ELF-1 (cell line): ENCODE measurements at regions not wholly inside any gene's neighbourhood (a gene's known extent, or its start where the extent isn't known, plus 50 kb on each side); places are given as distances from the start of the nearest gene placed in this dataset.

Experiments
- DNase-seq: peaks from one replicate; pipeline ENCODE4 v3.0.0-alpha.2; 2016; ENCODE audit warnings: low read depth, low spot score

DNA sequence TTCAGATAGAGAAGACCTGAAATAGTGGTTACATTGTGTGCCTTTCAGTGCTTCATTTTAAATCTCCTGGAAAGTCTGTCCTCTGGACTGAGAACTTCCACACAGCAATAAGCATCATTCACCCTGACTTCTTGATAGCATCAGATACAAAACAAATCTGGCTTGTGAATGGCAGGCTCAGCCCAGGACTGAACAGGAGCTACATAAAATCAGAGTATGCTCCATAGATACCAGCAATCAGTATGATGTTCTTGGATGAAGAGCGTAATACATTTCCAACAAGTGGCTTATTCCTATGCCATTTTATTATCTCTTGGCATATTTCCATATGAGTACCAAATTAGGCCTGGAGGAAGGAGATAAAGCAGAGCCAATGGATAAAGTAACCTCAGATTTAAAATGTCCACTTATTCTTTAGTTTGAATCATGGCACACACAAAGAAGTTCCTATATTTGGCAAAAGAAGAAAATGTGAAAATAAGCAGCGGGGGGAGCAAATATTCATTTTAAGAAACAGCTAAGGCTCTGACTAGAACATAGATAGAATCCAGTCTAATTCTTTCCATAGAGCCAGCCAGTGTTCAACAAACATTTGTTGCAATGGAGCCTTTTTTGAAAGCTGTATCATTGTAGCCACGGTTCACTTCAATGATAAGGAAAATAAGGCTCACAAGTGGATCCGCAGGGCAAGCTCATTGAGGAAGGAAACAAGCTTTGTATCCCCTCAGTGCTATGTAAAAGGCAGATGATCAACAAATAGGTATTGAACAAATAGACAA is 230.8 kb upstream of the CHAC2 start:
- no peak for DNase-seq

DNA sequence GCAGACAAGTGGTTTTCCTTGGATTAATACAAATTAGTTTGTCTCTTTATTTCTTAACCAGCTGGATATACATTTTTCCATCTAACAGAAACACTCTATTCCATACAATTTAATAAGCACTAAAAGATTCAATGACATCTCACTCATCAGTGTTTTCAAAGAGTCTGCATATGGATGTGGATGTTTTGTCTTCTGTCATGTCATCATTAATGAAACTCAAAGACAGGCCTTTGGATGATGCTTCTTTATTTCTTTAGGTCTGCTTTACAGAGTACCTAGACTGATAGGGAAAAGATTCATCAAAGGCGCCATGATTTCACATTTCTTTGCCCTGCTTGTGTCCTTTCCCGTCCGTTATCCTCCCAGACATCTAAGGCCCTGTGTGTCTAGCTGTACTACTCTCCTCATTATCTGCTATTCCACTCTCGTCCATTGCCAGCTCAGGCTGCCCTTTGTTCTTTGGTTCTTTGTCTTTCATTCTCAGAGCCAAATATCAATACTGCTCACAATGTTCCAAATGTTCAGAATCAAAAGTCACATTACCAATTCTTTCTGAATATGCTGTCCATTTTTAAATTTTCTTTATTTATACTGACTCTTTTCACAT is 232.3 kb upstream of the CHAC2 start:
- DNase-seq, result no peak

DNA sequence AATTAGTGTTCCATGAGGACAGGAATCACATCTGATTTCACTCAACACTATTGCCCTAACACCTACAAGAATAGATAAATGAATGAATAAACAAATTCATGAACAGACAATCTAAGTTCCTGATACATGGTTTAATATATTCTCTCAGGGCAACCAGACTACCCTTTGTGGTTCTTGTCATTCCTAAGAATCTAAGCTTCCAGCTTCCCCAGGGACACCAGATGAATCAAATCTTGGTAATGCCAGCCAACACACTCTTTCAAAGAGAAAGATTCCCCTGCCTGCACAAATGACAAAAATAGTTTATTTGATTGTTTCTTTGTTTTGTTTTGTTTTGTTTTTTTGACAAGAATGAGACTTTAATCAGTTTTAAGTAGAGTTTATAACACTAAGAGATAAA is 237.5 kb upstream of the CHAC2 start:
- no peak for DNase-seq

DNA sequence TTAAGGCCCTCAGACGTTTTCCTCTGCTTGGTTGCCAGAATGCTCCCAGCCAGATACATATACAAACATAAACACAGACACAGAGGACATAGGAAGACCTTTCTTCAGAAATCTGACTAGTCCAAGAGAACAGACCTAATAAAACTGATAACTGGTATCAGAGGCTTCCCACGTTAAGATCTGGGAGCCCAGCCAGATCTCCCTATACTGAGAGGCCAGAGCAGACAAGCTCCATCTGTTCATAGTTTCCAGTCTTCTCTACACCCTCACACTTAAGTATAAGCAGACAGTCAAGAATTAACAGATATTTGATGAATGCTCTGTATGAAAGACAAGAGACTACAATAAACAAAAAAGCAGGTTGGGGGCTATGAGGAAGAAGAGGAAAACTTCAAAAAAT is 240.5 kb upstream of the CHAC2 start:
- DNase-seq, result peak; percentile 10

DNA sequence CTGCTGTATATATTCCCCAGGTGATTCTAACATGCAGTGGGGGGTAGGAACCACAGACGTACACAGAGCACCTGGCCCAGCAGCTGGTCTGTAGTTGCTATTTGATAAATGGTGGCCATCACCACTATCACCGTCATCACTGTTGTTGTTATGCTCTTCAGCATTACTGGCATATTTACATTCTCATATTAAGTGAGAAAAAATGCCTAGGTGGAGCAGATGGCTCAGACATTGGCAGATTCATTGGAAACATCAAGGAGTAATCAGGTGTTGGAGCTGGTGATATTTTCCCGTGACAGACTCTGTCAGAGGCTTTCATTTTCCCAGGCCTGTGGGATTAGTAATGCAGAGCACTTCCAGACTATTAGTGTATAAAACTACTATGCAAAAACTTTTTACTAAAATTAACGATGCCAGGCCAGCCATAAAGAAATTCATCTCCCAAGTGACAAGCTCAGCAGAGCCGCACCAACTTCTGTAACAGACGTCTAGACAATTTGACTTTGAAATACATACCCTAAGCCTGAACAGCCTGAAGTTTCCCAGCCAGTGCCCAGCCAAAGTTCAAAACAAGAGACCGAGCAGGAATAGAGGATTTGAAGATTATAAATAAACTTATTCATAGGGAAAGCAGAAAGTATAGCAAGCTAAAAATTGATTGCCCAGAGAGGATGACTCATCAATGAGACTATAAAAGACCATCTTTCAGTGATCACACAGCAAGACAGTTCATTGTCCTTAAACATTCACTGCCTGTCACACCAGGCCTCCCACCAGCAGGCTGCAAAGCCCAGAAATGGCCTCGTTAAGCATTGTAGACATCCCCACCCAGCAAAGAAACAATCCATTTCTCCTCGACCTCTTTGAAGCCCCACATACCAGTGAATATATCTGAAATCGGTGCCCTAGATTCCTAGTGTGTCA is 247.4 kb upstream of the CHAC2 start:
- peak; percentile 24 for DNase-seq

DNA sequence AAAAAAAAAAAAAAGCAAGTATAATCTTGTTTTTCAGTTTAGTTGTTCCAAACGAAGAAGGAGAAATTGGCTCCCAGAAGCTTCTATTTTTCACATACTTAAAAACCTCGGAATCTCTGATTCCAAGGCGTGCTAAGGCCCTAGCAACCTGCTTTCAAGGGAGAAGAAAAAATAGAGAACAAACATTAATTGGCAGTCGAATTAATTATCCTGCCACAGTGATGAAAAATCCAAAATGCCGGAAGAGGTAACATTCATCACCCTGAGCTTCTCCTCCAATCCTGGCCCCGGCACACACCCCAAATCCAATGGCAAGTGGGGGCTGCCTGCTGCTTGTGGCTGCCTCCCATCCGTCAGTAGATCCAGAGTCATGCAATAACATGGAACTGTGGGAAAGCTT is 250.2 kb upstream of the CHAC2 start:
- no peak for DNase-seq

DNA sequence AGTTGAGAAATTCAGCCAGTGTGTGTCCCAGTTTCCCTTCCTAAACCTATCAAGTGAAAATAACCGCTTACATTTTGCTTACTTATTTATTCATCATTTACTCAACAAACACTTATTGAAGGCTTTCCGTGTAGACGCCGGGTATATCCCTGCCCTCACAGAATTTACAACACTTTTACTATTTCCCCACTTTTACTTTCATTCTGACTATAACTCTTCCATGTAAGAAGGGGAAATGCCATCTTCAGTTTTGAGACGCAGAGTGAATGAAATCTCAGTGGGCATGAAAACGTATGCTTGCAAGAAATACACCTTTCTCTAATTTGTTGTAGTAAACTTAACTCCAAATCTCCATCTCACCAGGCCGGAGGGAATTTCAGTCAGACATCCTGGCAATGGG is 251.0 kb upstream of the CHAC2 start:
- no peak for DNase-seq

DNA sequence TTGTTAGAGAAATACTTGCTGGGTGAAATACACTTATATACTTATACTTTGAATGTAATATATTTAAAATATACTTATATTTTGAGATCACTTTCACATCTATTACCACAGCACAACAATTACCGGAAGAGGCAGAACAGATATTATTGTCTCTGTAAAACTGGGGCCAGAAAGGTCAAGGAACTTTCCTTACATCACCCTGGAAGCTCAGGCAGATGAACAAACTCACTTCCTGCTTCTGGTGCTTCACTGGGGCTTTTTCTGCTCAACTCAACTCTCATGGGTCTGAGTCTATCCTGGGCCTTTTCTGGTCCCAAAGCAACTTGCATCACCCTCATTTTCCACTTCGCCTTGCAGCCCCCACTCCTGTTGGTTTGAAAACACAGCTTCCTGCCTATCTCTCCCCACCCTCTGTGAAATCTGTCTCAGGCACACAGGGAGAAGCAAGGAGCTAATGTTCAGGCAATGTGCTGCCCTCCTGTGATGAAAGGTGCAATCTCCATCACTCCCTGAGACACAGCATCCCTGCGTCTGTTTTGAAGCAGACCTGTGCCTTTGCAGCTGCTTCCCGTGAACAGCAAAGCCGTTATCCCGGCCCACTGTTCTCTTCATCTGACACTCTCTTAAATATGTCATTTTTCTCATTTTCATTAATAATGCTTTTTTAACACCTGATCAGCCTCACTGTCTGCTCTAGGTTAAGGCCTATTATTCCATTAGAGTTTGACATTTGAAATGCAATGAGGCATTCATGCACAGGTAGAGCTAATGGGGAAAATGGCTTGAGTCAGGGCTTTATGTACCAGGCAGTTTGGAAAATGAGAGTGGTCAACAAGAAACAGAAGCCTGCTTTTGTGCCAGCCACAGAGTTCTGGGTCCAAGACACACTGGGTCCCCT is 251.9 kb upstream of the CHAC2 start:
- peak; percentile 22 for DNase-seq

DNA sequence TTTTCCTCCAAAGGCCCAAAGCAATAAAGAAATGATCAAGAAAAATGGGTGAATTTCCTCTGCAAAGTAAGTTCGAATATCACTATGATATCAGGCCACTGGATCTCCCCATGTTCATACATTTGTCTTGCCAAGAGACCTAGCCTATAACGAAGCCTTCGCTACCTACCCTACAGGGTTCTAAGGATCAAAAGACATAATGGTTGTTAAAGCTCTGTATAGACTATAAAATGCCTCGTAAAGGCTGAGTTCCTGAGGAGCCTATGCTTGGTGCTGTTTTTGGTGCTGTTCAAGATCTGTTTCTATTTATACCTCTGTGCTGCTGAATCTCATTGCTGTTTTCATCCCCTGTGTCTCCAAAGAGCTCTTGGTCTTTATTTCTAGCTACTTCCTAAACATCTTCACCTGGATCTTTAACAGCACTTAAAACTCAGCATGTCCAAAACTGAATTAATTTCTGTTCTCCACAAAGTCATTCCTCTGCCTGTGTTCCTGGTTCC is 254.4 kb upstream of the CHAC2 start:
- no peak for DNase-seq

DNA sequence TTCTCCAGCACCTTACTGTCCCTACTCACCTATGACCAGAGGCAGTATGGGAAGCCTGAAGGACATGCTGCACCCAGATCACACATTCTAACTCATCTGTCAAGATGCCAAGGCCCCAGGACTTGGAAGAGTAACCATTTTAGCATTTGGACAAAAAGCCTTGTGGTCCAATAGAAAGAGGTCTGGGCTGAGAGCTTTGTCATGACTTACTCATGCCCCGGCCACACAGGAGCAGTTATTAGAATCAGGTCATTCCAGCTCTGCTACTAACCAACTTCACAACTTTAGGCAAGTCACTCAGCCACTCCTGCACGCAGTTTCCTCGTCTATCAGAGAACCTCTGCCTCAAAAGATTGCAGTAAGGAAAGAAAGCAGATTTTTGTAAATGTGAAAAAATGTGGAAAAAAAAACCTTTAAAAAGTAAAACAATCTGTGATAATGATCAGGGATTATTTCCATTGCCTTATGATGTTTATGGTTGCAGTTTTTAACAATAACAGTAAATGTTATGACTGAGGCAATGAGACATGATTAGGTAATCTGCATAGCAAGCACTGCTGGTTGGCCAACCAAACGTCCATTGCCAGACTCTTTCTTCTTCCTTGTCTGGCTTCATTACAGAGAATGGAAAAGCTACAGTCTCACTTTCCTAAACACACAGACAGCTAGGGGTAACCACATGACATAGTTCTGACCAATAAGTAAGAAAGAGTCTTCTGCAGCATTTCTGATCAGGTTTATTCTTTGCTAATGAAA is 255.4 kb upstream of the CHAC2 start:
- DNase-seq, result peak; percentile 10

DNA sequence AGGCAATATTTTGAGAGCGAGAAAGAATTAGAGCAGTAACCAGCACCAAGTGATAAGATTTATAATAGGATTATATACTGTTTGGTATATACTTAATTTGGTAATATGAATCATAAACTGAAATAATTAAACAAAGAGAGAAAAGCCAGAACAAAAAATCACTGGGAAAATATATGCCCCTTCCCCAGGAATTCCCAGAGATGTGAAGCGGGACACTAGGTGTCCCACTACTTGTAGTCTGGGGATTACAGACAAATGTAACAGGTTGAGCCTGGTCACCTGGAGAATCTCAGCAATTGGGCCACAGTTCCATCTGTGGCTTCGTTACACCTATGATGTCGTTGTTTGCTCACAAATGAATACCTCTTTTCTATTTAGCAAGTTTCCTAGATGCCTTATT is 256.1 kb upstream of the CHAC2 start:
- DNase-seq, result no peak

DNA sequence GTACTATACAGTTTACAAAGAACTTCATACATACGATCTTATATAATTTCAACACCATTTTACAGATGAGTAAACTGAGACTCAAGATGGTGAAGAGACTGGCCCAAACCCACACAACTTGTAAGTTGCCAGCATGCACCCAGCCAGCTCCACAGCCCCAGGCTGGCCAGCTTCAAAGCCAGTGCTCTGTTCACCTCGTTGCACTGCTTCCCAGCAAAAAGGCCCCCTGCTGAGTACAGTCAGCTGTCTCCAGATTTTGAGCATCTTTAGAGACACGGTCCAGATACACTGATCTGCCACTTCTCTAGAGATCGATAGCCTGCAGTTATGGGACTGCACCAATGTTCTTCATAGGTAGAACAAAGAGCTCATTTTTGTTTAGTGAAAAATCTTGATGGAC is 257.2 kb upstream of the CHAC2 start:
- peak; percentile 68 for DNase-seq

DNA sequence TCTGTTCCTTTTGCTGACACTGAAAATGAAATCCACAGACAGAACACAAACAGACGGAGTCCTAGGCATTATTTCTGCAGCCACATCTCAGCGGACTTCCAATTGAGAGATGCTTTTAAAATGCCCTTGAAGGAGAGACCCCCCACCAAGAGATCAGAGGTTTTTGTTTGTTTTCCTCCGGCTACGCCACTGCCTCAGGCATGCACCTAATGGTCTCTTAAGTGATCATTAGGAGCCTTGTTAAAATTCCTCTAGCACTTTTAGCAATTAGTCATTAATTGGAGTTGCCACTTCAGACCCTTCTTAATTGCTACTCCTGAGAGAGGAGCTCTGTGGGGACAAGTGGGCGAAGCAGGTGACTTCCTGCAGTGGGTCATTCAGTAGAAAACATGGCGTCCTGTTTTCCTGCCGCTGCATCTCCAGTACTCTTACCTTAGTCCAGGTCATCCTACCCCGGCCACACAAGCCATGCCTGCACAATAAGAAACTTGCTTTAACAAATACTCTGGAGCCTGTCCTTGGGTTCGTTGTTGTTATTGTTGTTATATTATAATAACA is 257.7 kb upstream of the CHAC2 start:
- peak; percentile 89 for DNase-seq

DNA sequence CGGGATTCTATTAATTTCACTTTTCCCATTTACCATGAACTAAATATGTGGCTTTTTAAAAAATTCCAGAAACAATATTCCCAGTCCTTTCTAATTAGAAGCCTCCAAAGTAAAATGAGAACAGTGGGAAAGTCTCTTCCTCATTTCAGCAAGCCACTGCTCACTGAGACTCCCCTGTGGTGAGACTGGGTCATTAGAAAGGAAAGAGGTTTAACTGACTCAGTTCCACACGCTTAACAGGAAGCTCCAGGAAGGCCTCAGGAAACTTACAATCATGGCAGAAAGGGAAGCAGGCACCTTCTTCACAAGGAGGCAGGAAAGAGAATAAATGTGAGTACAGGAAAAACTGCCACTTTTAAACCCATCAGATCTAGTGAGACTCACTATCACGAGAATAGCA is 258.9 kb upstream of the CHAC2 start:
- peak; percentile 37 for DNase-seq

DNA sequence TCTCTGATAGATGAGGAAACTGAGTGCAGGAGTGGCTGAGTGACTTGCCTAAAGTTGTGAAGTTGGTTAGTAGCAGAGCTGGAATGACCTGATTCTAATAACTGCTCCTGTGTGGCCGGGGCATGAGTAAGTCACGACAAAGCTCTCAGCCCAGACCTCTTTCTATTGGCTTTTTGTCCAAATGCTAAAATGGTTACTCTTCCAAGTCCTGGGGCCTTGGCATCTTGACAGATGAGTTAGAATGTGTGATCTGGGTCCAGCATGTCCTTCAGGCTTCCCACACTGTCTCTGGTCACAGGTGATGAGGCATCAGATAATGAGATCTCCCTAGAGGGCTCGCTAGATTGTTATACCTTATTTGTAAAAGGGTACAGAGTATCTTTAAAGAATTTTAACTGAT is 260.5 kb upstream of the CHAC2 start:
- peak; percentile 24 for DNase-seq

DNA sequence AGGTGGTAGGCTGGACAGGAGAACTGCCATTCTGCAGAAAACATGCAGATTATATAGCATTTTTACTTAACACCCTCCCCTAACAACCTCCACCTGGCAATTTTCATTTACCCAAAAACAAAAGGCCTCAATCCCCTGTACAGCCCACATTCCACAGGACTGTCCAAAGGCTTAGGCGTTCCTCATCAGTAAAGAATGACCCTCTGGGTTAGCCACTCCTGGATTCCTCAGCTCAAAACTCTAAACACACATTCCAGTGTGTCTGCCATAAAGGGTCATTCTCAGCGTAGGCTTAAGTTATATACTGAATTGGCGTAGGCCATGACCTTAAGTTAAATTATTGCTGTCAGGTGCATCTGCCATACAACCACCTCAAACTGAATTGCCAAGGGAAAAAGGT is 261.8 kb upstream of the CHAC2 start:
- peak; percentile 77 for DNase-seq

DNA sequence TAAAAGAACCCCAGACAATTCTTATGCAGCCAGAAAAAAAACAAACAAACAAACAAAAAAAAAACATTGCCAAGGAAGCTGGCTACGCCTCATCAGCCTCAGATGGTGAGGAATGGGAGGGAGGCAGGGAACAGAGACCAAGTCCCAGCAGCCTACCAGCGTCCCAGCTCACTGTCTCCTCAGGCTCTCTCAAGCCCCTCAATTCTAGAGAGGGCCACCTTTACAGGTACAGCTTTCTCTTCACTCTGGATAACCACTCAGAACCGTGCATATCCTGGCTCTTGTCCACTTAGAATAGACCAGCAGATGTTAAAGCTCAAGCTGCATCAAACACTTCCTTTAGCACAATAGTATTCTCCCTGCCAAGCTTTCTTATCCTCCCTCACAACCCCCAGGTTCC is 263.1 kb upstream of the CHAC2 start:
- DNase-seq, result no peak

DNA sequence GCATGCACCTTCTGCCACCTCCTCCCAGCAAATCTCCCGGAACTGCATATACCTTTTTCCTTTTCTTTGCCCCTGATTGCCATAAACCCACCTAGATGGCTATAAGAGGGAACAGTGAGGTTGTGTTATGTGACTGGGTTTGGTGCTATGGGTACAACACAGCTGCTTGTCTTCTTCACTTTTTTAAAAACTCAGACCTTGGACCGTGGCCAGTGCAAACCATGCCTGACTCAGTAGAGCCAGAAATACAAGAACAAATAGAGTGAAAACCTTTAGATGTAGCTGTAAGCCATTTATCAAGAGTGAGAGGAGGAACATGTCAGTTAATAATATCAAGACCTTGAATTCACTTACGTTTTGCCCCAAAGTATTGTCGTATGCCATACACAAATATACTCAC is 267.4 kb upstream of the CHAC2 start:
- no peak for DNase-seq

DNA sequence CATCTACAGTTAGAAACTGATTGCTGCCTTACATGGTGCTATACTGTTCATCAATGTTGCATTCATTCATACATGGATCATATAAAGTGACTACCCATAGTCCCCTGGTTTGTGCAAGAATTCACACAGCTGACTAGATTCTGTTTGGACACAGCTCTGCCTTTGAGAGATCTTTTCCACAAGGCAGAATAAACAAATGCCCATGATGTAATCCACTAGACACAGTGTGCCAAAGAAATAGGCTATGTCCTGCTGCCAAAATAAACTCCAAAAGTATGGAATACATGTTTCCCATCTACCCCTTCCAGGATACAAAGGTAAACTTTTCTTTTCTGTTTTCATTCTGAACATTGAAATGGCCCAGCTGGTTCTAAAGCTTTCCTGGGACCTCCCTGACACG is 269.4 kb upstream of the CHAC2 start:
- no peak for DNase-seq

DNA sequence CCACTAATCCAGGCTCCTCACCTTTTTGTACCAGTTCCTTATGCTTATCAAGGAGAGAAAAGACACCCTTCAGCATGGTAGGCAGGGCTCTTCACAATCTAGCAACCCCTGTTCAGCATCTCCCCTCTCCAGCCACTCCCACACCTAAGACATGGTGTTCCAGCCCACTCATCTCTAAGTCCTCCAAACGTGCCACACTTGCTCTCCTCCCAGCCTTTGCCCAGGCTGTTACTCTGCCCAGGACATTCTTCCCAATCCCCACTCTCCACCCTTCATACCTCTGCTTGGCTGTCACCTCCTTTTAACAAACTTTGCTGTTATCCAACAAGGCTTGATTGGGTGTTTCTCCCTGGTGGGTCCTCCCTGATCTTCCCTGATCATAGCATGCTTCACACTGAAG is 270.6 kb upstream of the CHAC2 start:
- no peak for DNase-seq
